DMS114 treated with DMSO at 0.1 percent for 48 hours (cell line): ENCODE measurements at regions not wholly inside any gene's neighbourhood (a gene's known extent, or its start where the extent isn't known, plus 50 kb on each side); places are given as distances from the start of the nearest gene placed in this dataset.

Experiments used
- DNase-seq: peaks from one replicate; lab custom pipeline; 2025; ENCODE audit not compliant: unreplicated experiment; lab: John Stamatoyannopoulos, UW

DNA sequence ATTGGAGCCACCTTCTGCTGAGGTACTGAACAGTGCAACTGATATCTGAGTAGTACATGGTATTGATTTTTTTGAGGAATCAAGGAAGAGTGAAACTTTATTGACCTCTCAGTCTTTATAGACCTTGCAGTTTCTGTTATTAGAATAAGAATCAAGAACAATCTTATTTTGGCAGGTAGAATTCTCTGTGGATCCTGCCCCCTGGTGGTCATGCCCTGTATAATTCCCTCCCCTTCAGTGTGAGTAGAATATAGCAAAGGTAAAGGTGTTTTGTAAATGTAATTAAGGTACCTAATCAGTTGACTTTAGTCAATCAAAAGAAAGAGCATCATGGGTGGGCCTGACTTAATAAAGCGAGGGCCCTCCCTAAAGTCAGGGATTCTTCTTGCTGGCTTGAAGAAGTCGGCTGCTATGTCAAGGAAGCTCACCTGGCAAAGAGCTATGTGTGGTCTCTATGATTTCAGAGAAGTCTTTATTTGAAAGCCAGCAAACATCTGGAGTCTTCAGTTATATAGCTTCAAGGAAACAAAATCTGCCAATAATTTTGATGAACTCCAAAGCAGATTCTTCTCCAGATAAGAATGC is 142.8 kb downstream of the LSM5 start:
- peak; percentile 5 for DNase-seq

GRCh38 chr7:32346253-32346652 is 143.9 kb downstream of the LSM5 start:
- no peak for DNase-seq

DNA sequence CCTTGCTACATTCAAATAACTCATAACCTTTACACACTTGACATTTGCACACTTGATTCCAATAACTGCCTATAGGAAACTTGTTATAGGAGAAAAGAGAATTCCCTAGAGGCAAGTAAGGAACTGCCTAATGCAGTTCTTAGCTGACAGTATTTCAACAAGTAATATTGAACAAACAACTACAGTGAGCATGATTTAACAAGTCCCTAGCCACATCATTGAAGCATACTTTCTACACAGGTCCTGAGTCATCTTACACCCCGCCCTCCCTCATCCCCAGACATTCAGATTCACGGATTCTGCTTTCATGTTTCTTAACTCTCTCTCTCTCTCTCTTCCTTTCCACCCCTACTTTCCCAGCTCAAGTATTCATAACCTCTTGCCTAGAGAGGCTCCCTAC is 153.5 kb downstream of the LSM5 start:
- DNase-seq, result no peak

DNA sequence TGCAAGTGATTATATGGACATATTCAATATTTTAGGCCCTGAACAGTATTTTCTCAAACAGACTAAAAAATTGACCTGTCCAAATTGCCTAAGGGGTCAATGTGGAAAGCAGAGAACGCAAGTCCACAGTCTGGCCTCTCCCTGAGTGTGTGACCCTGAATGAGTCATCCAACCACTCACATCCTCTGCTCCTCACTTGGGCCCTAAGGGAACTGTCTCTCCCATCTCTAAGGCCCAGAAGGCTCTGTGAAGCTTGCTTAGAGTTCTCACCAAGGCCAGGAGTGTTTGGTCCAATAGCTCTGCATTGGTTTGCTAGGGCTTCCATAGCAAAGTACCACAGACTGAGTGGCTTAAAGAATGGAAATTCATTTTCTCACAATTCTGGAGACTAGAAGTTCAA is 155.1 kb downstream of the LSM5 start:
- DNase-seq, result no peak

DNA sequence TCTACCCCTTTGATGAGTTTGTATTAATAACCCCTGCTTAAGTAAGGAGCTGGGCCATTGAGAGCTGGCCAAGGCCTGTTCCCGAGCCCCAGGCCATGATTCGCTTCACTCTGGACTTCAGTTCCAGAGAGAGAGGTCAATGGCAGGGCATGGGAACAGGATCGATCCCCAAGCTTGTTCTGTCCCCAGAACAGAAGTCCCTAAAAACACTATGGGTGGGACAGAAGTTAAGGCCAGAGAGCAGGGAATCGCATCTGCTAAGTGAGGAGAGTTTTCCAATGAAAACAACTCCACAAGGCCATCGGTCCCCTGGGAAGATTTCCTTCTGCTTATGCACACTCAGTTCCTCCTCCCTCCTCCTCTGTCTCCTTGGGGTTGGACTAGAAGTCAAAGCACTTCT is 159.6 kb downstream of the LSM5 start:
- no peak for DNase-seq

- no peak for DNase-seq
Measured at GRCh38 chr7:32326078-32326477, 164.1 kb downstream of the LSM5 start.

- DNase-seq, result no peak
Measured at GRCh38 chr7:32323712-32324111, 166.5 kb downstream of the LSM5 start.

- no peak for DNase-seq
Measured at GRCh38 chr7:32319012-32319382, 171.2 kb downstream of the LSM5 start.

DNA sequence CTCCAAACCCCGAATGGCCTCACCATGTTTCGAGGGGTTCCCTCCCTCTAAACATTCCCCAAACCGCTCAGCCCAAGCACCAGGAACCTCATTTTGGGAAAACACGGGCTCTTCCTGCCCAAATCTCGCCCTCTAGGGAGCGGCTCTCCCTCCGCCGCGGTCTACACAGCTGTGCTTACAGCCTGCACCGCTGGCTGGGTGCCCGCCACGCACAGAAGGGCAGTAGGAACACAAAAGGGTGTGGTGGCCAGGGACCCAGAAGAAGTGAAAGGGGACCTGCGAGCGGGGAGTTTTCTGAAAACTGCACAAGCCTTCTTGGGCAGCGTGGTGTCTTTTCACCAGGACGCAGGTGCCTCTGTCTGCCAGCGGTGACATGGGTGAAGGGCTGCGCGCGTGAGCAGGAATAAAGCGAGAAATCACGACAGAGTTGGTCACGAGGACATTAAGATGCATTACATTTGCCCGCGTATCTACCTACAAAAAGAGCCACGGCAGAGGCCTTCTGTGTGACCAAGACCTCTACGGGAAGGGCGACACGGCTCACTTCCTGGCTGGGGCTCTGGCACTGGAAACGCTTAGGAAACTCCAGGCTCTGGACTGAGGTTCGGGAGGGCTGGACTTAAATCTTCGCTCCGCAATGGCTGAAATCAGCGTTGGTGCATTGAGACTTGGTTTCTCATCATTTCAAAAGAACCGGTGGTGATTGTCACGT is 171.7 kb downstream of the LSM5 start:
- DNase-seq, result no peak

DNA sequence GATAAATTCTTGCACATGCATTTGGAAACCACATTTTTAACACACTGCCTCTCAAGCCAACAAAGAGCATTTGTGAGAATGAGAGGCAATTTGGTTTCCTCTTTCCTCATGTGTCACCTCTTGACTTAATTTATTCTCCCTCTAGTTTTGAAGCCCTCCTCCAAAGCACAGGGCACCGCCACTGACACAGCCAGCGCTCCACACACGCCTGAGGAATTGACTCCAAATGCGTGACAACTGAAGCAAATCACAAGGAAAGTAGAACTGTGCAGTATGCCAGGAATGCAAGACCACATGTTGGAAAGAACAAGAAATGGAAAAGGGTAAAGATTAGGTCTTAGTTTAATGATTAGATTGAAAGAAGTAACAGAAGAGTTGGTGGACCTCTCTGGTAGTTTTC is 173.3 kb downstream of the LSM5 start:
- DNase-seq, result no peak

- DNase-seq, result no peak
Measured at GRCh38 chr7:32314761-32315160, 175.4 kb downstream of the LSM5 start.

- DNase-seq, result no peak
Measured at GRCh38 chr7:32301427-32301826, 188.8 kb downstream of the LSM5 start.

DNA sequence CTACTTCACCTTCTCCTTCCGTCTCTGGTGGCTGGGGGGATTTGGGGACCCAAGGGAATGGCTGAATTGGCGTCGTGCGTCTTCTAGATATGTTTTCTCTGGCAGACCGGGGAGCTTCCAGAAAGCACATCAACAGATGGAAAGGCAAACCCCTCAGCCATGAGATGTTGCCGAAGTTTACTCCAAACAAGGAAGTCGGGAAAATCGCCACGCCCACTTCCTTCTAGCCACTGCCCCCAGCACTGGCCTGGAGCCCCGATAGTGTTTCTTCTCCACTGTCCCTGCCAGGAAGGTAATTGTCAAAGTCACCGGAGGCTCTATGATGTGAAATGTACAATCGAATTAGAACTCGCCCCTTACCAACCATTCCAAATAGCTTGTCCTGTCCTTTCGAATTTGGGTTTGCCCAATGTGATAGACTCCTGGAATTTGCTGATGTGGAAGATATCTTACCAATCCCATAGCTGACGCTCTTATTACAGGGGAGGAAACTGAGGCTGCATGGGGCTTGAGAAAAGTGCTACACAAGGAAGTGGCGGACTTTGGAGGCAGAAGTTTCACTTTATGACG is 191.0 kb downstream of the LSM5 start:
- DNase-seq, result no peak

- DNase-seq, result no peak
Measured at GRCh38 chr7:32298408-32299132, 191.6 kb downstream of the LSM5 start.

DNA sequence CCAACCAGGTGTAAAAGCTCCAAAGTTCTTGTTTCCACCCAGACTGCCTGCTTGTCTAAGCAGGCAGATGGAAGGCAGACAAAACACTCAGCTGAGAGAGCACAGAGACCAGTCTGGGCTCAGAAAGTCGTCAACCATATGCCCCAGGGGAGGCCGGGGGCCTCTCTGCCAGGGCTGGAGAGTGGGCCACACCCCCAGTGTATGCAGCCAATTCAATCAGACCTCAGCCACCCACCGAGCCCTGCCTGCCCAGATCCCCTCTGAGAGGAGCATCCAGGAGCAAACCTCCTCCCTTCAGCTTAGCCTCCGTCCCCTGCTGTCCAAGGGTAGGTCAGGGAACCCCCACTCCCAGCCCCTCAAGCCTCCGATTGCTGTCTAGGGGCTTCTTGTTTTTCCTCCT is 196.3 kb downstream of the LSM5 start:
- no peak for DNase-seq

DNA sequence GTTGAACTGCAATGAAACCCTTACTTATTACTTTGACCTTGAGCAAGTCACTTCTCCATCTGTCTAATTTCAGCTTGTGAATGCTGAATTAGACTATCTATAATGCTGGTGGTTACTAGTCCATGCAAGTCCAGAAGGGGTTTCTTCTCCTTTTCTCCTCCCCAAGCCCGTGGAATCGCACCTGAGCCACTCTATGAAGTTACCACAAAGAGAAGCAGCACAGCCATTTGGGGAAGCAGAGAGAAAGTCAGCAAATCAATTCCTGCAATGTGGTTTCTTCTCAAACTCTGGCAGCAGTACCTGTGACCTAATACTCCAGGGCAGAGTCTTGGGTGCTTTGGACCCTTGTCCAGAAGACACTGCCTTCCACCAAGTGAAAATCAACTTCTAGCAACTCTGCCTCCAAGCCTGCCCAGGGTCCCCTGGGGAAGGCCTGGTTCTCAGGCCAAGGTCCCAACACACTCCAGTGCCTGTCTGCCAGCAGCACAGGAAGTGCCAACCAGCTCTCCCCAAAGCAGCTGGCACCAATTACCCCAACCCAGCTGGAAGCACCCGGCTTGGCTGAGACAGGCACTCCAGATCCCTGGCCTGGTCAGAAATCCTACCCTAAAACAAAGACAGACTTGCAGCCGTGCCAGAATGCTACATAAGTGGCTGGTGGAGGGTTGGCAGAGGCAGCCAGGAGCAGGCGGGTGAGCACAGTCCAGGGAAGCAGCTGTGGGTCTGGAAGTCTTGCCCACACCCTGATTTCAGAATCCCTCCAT is 200.3 kb downstream of the LSM5 start:
- no peak for DNase-seq

- no peak for DNase-seq
Measured at GRCh38 chr7:32285698-32286097, 204.5 kb downstream of the LSM5 start.

- no peak for DNase-seq
Measured at GRCh38 chr7:32283546-32283945, 206.6 kb downstream of the LSM5 start.

- no peak for DNase-seq
Measured at GRCh38 chr7:32279500-32279899, 209.3 kb upstream of the PDE1C start.

GRCh38 chr7:32275216-32276009 is 205.2 kb upstream of the PDE1C start:
- DNase-seq, result no peak

DNA sequence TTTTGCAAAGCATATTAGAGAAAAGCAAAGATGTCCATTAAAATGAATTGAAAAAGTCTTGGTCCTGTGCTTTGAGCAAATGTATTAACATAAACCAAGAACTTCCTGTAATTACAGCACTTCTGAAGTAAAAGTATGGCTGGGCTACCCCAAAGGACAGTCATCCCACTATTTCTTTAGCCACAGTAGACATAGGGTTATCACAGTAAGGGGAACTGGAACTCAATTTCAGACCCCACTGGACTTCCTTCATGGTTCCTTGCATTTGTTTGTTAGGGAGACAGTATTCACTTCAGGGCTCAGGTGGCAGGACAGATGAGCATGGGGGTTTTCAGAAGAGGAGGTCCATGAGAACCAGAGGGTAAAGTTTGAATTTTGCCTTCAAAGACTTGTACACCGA is 203.1 kb upstream of the PDE1C start:
- DNase-seq, result no peak
